Bone marrow (tissue), 2 donors: ENCODE measurements at regions not wholly inside any gene's neighbourhood (a gene's known extent, or its start where the extent isn't known, plus 50 kb on each side); places are given as distances from the start of the nearest gene placed in this dataset.
"Not testable (repeated sequence)": the region's sequence is repeated elsewhere in the genome, so short reads cannot be mapped to it uniquely, and the experiment has no call there.

Source experiments
- DNase-seq, 2 donors: peaks; one replicate each; lab custom pipeline; 2025; lab: John Stamatoyannopoulos, UW

DNA sequence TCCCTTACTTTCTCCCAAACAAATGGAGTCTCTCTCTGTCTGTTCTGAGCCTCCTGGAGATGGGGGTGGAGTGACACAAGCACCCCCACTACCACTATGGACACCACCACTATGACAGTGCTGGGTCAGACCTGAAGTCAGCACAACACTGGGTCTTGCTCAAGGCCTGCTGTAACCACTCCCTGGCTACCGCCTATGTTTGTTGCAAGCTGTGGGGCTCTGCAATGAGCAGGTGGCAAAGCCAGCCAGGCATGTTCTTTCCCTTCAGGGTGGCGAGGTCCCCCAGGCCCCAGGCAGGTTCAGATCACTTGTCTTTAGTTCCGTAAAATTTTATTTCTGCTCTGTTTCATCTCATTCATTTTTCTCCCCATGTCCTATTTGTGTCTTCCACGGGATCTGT, 349.8 kb downstream of the TMEM121 start:
- no peak for DNase-seq

GRCh38 chr14:105876829-105877228, 350.4 kb downstream of the TMEM121 start:
- no peak for DNase-seq

- DNase-seq = no peak
Observed at GRCh38 chr14:105877645-105878044, 351.3 kb downstream of the TMEM121 start.

- DNase-seq = no peak
Observed at GRCh38 chr14:105878125-105878524, 351.7 kb downstream of the TMEM121 start.

DNA sequence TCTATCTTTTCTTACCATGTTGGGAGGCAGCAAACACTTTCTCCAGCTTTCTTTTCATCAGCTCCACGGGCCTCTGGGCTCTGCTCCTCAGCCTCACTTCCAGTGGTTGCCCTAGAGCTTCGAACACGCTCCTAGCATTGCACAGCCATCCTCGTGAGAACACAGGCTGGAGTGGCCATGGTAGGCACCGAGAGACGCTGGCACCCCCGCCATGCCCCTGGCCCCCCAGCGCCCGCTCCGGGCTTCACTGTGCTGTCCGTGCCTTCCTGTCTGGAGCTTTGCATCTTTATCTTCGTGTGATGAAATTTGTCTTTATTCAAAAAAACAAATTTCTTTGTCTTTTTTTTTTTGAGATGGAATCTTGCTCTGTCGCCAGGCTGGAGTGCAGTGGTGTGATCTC, 352.2 kb downstream of the TMEM121 start:
- DNase-seq = no peak

DNA sequence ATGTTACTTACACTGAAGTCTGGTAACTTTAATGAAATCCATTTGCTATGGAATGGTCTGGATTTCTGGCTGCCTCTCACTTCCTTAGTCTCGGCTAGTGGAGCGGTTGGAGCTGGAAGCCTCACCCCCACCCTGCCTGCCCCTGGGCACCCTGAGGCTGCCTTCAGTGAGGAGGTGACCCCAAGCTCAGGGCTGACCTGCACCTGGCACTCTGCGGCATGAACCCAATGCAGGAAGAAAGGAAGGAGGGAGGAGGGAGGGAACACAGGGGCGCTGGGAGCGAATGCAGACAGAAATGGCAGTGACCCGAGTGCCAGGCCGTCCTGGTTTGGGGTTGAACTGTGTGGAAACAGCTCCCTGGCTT, 353.1 kb downstream of the TMEM121 start:
- DNase-seq = no peak

- no peak for DNase-seq
Observed at GRCh38 chr14:105879867-105880561, 353.6 kb downstream of the TMEM121 start.

DNA sequence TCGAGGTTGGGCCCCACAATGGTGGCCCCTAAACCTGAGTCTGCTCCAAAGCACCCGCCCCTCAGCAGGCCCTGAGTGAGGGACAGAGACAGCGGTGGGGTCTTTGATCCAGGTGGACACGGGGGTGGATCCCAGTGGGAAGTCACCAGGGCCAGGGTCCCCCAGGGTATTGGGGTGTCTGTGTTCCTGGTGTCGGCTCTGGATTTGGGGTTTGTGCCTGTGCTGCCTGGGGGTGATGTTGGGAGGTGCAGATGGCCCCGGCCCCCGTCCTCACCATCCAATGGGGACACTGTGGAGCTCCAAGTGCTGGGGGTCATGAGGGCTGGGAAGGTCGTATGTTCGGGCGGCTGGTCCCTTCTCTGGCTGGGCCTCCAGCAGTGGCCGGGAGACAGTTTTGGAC, 354.2 kb downstream of the TMEM121 start:
- DNase-seq = no peak

GRCh38 chr14:105881021-105881930, 354.9 kb downstream of the TMEM121 start:
- DNase-seq = no peak

DNA sequence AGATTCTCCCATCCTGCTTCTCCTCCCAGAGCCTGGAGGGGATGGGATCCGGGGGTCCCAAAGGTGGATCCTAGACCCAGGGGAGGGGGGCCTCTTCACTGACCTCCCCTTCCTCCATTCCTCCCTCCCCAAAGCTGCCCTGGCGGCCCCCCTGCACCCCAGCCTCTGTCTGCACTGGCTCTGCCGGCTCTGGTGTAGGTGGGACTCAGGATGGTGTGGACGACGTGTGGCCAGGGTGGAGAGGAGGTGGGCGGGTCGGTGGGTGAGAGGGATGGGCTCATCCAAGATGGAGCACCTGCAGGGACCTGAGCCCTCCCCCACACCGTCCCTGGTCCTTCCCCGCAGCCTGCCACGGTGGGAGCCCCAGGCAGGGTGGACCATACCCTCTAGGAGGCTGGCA, 355.6 kb downstream of the TMEM121 start:
- DNase-seq = not testable (repeated sequence)

GRCh38 chr14:105882626-105883025, 356.2 kb downstream of the TMEM121 start:
- no peak for DNase-seq

DNA sequence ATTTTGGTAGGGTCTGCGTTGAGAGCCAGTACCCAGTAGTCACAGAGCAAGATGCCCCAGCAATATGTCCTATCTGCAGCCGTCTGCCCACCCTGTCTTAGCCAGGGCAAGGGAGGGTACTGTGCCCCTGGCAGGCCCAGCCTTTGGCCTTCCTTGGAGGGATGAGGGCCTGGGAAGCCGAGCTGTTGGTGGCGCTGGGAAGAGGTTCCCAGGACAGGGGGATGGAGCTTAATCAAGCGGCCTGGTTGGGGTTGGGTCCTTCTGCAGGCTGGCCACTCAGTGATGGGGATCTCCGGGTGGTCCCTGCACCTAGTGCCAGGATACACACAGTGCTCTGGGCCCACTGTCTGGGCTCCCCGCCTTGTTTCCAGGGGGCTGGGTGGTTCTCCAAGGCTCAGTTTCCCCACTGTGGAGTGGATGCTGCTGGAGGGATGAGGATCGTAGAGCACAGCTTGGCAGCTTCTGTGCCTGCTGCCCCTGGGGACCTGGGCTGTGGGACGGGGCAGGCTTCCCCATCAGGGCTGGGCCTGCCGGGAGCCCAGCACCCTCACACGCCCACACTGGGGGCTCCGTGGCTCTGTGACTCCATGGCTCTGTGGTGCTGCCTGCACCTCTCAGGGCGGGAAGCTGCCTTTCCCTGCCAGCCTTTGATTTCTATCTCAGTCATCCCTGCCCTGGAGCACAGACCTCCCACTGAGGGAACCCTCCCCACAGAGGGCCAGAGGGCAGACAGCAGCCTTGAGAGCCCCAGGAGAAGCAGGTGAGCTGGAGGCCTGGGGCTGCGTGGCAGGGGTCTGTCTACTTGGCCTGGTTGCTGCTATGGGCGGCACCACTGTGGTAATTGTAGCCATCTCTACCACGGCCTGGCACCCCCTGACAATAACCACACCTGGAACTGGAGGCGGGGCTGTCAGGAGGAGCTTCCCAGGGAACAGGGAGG, 357.0 kb downstream of the TMEM121 start:
- DNase-seq = no peak

- DNase-seq = not testable (repeated sequence)
Observed at GRCh38 chr14:105884192-105884807, 357.9 kb downstream of the TMEM121 start.

DNA sequence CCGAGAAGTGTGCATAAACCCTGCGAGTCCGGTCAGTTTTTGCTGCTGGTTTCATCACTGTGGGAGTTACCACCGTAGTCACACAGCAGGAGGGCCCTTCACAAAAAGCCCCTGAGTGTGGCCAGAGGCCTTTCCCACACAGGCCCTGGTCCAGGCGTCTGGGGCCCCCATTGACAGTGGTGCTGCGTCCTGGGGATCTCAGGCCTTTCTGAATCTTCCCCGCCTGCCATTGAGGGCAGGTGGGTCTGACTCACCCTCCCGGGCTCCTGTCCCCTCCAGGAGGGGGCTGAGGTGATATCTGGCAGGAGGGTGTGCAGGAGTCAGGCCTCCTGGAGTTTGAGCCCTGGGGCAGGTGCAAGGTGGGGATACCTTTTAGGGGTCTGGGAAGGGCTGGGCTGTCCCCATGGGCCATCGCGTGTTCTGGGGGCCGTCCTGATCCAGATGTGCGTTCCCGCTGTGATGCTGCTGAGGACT, 358.5 kb downstream of the TMEM121 start:
- DNase-seq = no peak

- DNase-seq = no peak
Observed at GRCh38 chr14:105885561-105886320, 359.4 kb downstream of the TMEM121 start.

GRCh38 chr14:105886791-105887191, 360.4 kb downstream of the TMEM121 start:
- DNase-seq = not testable (repeated sequence)

DNA sequence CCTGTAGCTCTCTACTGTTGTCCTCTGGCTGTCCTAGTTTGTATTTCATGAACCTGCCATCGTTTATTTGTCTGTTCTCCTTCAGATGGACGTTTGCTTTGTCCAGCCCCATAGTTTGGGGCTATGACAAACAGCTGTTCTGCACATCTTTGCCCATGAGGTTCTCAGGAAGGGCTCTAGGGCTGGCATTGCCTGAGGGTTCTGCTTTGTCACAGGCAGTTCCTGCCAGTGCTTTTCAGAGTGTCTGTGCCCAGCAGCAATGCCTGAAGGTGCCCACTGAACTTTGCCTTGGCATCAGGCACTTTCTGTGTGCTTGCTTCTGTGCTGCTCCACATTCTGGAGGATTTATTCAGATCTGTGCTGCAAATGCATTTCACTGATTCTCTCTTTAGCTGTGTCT, 361.3 kb downstream of the TMEM121 start:
- no peak for DNase-seq

DNA sequence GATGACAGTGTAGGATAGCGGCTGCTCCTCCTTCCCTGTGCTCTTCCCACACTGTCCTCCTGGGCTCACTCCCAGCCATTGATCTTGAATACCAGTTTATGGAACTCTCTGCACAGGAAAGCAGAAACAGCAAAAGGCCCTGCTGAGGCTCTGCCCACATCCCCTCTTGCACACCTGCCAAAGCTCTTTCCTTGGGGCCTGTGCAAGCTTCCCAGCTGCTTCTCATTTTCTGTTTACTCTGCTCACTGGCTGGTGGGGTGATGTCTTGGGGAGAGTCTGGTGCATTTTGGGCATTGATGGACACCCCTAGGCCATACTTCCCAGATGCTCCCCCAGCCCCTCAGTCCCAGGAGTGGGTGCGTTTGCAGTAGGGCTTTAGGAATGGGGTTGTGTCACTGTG, 361.8 kb downstream of the TMEM121 start:
- no peak for DNase-seq

- no peak for DNase-seq
Observed at GRCh38 chr14:105888784-105889665, 362.6 kb downstream of the TMEM121 start.
